Loucy (cell line): ENCODE measurements at regions not wholly inside any gene's neighbourhood (a gene's known extent, or its start where the extent isn't known, plus 50 kb on each side); places are given as distances from the start of the nearest gene placed in this dataset.

ENCODE experiments used
- H2AFZ ChIP-seq: fragments of 200-600 bp; sonication (generic); 2 replicates; pipeline ENCODE4 v1.6.0; 2016; ENCODE audit warnings: antibody characterized with exemption, mild to moderate bottlenecking, low read length, moderate library complexity
- H3F3A ChIP-seq: fragments of 200-600 bp; 2 replicates; pipeline ENCODE4 v1.6.0; 2016; ENCODE audit warnings: antibody characterized with exemption, low read depth, mild to moderate bottlenecking
- H3K27me3 ChIP-seq: fragments of 200-600 bp; sonication (generic); 2 replicates; pipeline ENCODE4 v1.6.1; 2014; ENCODE audit warnings: low read length, mild to moderate bottlenecking; ENCODE audit not compliant: insufficient read depth, poor library complexity, severe bottlenecking
- H3K36me3 ChIP-seq: fragments of 200-600 bp; sonication (generic); 2 replicates; pipeline ENCODE4 v1.6.1; 2016; ENCODE audit warnings: low read length; ENCODE audit not compliant: insufficient read depth
- H3K4me1 ChIP-seq: fragments of 200-600 bp; sonication (generic); 2 replicates; pipeline ENCODE4 v1.5.1; 2014; ENCODE audit warnings: low read length, mild to moderate bottlenecking; ENCODE audit not compliant: insufficient read depth, poor library complexity, severe bottlenecking
- H3K4me2 ChIP-seq: fragments of 200-600 bp; sonication (generic); 2 replicates; pipeline ENCODE4 v1.6.0; 2014; ENCODE audit warnings: antibody characterized with exemption, low read length, low read depth, mild to moderate bottlenecking; ENCODE audit not compliant: poor library complexity, severe bottlenecking
- H3K4me3 ChIP-seq: fragments of 200-600 bp; sonication (generic); 2 replicates; pipeline ENCODE4 v1.5.1; 2014; ENCODE audit warnings: low read length, mild to moderate bottlenecking, mixed read lengths; ENCODE audit not compliant: poor library complexity, severe bottlenecking
- H3K79me2 ChIP-seq: fragments of 200-600 bp; sonication (generic); 2 replicates; pipeline ENCODE4 v1.6.1; 2014; ENCODE audit warnings: low read length; ENCODE audit not compliant: insufficient read depth
- H3K9ac ChIP-seq: fragments of 200-600 bp; sonication (generic); 2 replicates; pipeline ENCODE4 v1.6.0; 2014; ENCODE audit warnings: mild to moderate bottlenecking, low read depth, low read length, moderate library complexity; ENCODE audit not compliant: poor library complexity, severe bottlenecking
- H3K9me2 ChIP-seq: fragments of 200-600 bp; sonication (generic); replicated peaks from 2 replicates; pipeline ENCODE4 v1.6.1; 2016; ENCODE audit warnings: low read depth, low read length, mixed read lengths
- H3K9me3 ChIP-seq: fragments of 200-600 bp; sonication (generic); 2 replicates; pipeline ENCODE4 v1.6.1; 2014; ENCODE audit warnings: mild to moderate bottlenecking, antibody characterized with exemption, low read length, low read depth; ENCODE audit not compliant: insufficient read depth
- H4K20me1 ChIP-seq: fragments of 200-600 bp; sonication (generic); 2 replicates; pipeline ENCODE4 v1.6.0; 2014; ENCODE audit warnings: antibody characterized with exemption, low read length, mild to moderate bottlenecking; ENCODE audit not compliant: insufficient read depth, poor library complexity, severe bottlenecking
- EZH2phosphoT487 ChIP-seq: fragments of 200-600 bp; IDR thresholded peaks from 2 replicates; pipeline ENCODE4 v1.6.1; 2018; ENCODE audit warnings: antibody characterized with exemption, mild to moderate bottlenecking, moderate library complexity, borderline replicate concordance
- TF ChIP-seq, protein P1 (sequence below): fragments of 200-600 bp; sonication (generic); conservative IDR thresholded peaks from 2 replicates; pipeline ENCODE4 v1.5.1; 2014; ENCODE audit warnings: mild to moderate bottlenecking, antibody characterized with exemption, low read length

DNA sequence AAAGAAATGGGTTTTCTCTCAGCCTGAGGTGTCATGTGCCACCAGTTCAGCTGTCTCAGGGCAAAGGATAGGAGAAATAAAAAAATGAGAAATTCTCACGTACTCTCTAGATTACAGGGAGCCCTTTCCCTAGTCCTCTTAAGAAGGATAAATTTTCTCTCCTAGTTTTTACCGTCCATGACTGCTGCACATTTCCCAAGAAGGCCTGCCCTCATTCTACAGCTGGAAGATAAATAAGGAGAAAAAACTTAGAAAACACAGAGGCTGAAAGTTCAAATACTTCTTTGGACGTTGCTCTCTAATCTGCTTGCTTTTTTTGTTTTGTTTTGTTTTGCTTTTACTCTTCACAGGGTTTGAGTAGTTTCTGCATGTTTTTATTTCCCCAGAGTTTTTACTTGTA lies 211.9 kb downstream of the DCAF12L2 start:
- H4K20me1 ChIP-seq, result no peaks in the 10 kb centered on the region
- no peaks in the 10 kb centered on the region for H3K27me3 ChIP-seq
- H3K4me2 ChIP-seq, result no peak overlapping the region
- no peaks in the 10 kb centered on the region for H3F3A ChIP-seq
- H3K79me2 ChIP-seq, result no peaks in the 10 kb centered on the region
- no peaks in the 10 kb centered on the region for H3K4me1 ChIP-seq
- H3K36me3 ChIP-seq, result no peaks in the 10 kb centered on the region
- no peak overlapping the region for H2AFZ ChIP-seq
- no peak for TF ChIP-seq EZH2phosphoT487
- TF ChIP-seq, protein P1, sequence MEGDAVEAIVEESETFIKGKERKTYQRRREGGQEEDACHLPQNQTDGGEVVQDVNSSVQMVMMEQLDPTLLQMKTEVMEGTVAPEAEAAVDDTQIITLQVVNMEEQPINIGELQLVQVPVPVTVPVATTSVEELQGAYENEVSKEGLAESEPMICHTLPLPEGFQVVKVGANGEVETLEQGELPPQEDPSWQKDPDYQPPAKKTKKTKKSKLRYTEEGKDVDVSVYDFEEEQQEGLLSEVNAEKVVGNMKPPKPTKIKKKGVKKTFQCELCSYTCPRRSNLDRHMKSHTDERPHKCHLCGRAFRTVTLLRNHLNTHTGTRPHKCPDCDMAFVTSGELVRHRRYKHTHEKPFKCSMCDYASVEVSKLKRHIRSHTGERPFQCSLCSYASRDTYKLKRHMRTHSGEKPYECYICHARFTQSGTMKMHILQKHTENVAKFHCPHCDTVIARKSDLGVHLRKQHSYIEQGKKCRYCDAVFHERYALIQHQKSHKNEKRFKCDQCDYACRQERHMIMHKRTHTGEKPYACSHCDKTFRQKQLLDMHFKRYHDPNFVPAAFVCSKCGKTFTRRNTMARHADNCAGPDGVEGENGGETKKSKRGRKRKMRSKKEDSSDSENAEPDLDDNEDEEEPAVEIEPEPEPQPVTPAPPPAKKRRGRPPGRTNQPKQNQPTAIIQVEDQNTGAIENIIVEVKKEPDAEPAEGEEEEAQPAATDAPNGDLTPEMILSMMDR, result no peak
- no peak overlapping the region for H3K9ac ChIP-seq
- H3K9me3 ChIP-seq, result no peaks in the 10 kb centered on the region
- no peak overlapping the region for H3K4me3 ChIP-seq
- no peaks in the 10 kb centered on the region for H3K9me2 ChIP-seq

DNA sequence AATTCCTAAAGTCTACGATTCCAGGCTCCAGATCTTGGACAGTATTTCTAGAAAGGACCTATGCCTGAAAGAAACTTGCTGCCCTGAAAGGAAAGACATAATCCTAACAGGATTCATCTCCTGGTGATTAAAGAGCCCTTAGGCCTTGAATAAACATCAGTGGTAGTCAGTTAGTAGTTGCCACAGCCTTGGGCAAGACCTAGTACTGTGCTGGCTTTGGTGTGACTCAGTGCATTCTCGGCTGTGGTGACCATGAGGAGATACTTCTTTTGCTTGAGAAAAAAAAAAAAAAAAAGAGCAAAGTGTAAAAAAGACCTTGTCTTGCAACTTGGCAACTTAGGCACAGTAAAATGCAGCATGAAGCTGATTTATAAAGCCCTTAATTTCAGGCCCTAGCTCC lies 188.2 kb downstream of the DCAF12L2 start:
- no peak for TF ChIP-seq EZH2phosphoT487
- TF ChIP-seq, protein P1, result no peak
- Histone ChIP-seq H4K20me1 (no peaks in the 10 kb centered on the region), H2AFZ (no peak overlapping the region), H3K36me3 (no peaks in the 10 kb centered on the region), H3K4me1 (no peaks in the 10 kb centered on the region), H3K9ac (no peak overlapping the region), H3K4me2 (no peak overlapping the region), H3K79me2 (no peaks in the 10 kb centered on the region), H3K4me3 (no peak overlapping the region), H3K9me2 (no peaks in the 10 kb centered on the region), H3K27me3 (no peaks in the 10 kb centered on the region), H3F3A (no peaks in the 10 kb centered on the region), H3K9me3 (no peaks in the 10 kb centered on the region)

DNA sequence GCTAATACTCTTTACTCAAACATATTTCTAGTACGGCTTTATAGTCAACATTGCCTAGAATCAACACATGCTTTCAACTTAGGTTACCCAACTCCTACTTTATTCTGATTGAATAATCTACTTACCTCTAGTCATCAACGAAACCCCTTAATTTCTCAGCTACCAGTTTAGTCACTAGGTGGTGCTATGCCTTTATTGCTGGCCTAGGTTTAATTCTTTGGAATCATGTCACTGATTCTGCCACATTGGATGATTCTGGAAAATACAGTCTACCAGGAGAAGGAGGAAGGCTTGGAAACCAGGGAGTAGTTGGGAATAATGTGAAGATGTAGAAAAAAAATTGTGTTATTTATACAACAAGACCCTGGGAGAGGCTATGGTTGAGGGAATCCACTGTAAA lies 167.7 kb downstream of the DCAF12L2 start:
- Histone ChIP-seq H3K4me1 (no peaks in the 10 kb centered on the region), H3K36me3 (no peaks in the 10 kb centered on the region), H3F3A (no peaks in the 10 kb centered on the region), H3K79me2 (no peaks in the 10 kb centered on the region), H3K9me3 (no peaks in the 10 kb centered on the region), H3K4me2 (no peak overlapping the region), H3K27me3 (no peaks in the 10 kb centered on the region), H2AFZ (no peak overlapping the region), H3K4me3 (no peak overlapping the region), H3K9me2 (no peaks in the 10 kb centered on the region), H4K20me1 (no peaks in the 10 kb centered on the region), H3K9ac (no peak overlapping the region)
- TF ChIP-seq EZH2phosphoT487, result no peak
- TF ChIP-seq, protein P1, result peak; percentile 58
